HG03469 (cell line): ENCODE measurements at regions not wholly inside any gene's neighbourhood (a gene's known extent, or its start where the extent isn't known, plus 50 kb on each side); places are given as distances from the start of the nearest gene placed in this dataset.

Source experiments
- ATAC-seq: cut with Tn5 transposase; IDR thresholded peaks from one replicate; pipeline ENCODE4 v1.9.1; 2021; ENCODE audit warnings: mild to moderate bottlenecking, moderate library complexity, moderate number of reproducible peaks; ENCODE audit not compliant: unreplicated experiment

GRCh38 chr15:94887391-94887790, 656.0 kb downstream of the MCTP2 start:
- no peak for ATAC-seq

DNA sequence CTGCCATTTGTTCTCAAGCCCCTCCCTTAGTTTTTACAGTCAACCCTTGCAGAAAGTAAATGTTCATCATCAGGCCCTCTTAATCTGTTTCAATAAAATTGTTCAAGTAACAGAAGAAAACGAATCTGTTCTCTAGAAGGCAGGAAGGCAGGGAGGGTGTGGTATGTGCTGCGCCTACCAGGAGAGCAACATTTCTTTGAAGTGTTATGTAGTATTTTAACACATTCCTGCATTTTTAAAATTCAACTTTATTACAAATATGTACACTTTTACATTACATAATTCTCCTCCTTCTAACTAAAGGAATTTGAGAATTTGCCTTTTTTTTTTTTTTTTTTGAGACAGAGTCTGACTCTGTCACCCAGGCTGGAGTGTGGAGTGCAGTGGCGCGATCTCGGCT, 657.8 kb downstream of the MCTP2 start:
- ATAC-seq: no peak

DNA sequence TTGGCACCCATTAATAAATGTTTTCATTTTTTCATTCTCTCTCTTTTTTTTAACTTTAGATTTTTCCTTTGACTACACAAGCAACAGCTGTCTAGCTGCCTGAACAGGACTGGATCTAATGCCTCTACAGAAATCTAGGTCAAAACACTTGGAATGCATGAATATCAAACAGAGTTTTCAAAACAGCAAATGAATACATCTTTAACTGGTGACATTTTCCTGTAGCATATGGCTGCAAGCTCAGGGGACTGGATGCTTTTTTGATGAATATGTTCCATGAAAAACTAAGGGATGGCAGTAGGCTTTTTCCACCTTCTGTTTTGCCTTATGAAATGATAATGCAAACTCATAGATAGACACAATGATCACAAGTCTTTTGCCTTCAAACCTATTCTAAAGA, 661.7 kb downstream of the MCTP2 start:
- no peak for ATAC-seq

DNA sequence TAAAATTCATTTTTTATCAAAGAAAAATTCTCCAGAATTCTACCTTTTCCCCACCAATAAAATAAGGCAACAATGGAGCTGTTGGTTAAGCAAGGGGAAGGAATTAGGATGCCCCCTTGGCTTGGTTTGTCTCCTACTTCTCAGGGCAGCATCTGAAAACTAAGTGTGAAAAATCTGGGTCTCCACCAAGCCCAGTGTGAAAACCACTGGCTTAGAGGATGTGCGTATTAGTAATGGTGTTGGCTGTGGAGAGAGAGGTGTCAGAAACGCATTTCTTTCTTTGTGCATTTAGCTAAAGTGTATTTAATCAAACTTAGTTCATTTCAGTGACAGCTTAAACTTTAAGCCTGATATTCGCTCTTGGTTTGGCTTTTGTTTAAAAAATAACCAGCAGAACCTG, 662.7 kb downstream of the MCTP2 start:
- ATAC-seq: no peak

DNA sequence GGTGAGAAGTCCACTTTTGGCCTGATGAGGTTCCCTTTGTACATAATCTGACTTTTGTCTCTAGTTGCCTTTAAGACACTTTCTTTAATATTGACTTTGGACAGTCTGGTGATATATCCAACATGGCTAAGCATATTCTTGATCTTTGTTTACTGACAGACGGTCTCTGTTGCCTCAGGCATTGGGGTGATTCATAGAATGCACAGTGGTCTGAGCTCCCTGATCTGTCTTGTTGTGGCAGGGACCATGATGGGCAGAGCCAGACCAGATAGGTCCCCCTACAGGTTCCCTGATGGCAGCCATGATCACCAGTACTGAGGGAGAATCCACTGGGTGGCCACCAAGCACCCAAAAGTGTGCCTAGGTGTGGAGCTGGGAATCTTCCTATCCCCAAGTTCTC, 678.1 kb downstream of the MCTP2 start:
- no peak for ATAC-seq

GRCh38 chr15:94910166-94910565, 678.8 kb downstream of the MCTP2 start:
- ATAC-seq: no peak

- ATAC-seq: no peak
These were observed 681.4 kb downstream of the MCTP2 start for GRCh38 chr15:94912760-94913159.

DNA sequence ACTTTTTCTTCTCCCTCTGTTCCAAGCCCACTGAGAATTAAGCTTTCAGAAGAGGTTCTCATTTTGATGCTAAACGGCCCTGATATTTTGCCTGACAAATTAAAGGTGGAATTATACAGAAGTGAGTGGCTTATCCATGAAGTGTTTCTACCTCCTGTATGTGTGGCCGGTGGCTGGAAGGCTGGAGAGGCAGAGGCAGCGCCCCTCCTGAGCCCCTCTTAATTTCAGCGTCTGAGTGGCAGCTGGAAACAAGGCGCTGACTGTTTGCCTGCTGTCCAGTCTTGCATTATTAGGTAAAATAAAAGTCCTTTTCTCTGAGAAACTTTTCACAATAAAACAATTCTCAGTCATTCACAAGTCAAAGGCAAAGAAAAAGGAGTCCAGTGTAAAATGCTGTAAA, 685.7 kb downstream of the MCTP2 start:
- ATAC-seq: no peak

GRCh38 chr15:94921936-94922335, 690.6 kb downstream of the MCTP2 start:
- no peak for ATAC-seq

- ATAC-seq: no peak
These were observed 692.7 kb downstream of the MCTP2 start for GRCh38 chr15:94924057-94924456.

DNA sequence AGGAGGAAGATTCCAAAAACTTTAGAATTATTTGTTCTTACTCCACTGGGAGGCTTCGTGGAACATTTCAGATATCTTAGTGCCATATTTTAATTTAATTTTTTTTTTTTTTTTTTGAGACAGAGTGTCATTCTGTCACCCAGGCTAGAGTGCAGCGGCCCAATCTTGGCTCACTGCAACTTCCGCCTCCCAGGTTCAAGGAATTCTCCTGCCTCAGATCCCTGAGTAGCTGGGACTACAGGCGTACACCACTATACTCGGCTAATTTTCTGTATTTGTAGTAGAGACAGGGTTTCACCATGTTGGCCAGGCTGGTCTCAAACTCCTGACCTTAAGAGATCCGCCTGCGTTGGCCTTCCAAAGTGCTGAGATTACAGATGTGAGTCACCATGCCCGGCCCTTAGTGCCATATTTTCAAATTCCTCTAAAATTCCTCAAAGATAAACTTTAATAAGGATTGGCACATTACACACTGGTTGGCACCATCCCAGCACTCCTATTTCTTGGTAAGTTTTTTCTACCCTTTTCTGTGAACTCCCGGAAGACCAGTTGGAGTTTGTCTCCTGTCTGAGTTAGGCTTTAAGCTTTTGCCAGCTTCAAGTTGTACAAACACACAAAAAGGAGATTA, 693.7 kb downstream of the MCTP2 start:
- ATAC-seq: no peak

- no peak for ATAC-seq
These were observed 694.3 kb downstream of the MCTP2 start for GRCh38 chr15:94925680-94926079.

DNA sequence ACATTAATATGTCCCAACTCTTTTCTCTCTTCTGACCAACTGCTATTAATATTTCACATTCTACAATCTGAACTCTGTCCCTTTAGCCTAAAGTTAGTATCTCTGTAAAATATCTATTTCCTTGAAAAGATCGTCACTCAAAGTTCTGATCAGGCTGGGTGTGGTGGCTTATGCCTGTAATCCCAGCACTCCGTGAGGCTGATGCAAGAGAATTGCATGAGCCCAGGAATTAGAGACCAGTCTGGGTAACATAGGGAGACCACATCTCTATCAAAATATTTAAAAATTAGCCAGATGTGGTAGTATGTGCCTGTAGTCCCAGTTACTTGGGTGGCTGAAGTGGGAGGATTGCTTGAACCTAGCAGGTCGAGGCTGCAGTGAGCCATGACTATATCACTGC, 695.6 kb downstream of the MCTP2 start:
- ATAC-seq: no peak

GRCh38 chr15:94929282-94929681, 697.9 kb downstream of the MCTP2 start:
- ATAC-seq: no peak

GRCh38 chr15:94930441-94930840, 699.1 kb downstream of the MCTP2 start:
- no peak for ATAC-seq

- no peak for ATAC-seq
These were observed 699.6 kb downstream of the MCTP2 start for GRCh38 chr15:94930960-94931359.

- ATAC-seq: no peak
These were observed 703.1 kb downstream of the MCTP2 start for GRCh38 chr15:94934440-94934839.

GRCh38 chr15:94937242-94937641, 705.9 kb downstream of the MCTP2 start:
- ATAC-seq: no peak

DNA sequence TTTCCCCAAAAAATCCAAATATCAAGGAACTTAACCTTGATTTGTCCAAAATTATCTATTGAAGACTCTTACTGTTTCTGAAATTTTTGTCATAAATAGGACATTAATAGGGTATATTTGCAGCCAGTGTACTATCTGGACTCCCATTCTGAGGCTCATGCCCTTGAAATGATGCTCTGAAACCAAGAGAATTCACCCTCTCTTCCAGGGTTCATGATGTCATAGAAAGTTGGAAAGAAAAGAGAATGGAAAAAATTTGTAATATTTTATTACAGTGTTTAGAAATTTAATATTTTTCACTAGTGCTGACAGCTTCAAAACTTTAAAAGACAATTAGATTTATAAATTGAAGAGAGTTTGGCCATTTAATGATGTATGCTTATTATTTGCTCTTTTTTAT, 712.5 kb downstream of the MCTP2 start:
- no peak for ATAC-seq

DNA sequence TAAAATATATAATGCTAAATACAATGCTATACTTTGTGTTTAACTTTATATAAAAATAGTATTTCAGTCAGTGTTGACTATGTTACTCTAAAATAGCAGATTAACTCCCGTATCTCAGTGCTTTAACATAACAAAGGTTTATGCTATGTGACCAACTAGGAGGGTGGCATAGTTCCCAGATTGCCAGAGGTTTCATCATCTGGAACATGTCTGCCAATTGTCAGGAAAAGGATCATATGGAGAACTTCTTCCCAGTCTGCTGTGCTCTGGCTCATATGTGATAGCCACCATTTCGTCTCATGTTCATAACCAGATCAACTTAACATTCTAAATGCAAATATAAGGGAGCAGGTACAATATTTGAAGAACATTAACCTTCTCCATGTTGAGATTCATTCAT, 720.2 kb downstream of the MCTP2 start:
- no peak for ATAC-seq

- ATAC-seq: no peak
These were observed 732.6 kb downstream of the MCTP2 start for GRCh38 chr15:94963953-94964352.

- no peak for ATAC-seq
These were observed 734.2 kb downstream of the MCTP2 start for GRCh38 chr15:94965593-94965992.

- no peak for ATAC-seq
These were observed 736.8 kb downstream of the MCTP2 start for GRCh38 chr15:94968133-94968532.
